ENCODE measurements at regions not wholly inside any gene's neighbourhood (a gene's known extent, or its start where the extent isn't known, plus 50 kb on each side); places are given as distances from the start of the nearest gene placed in this dataset.

GRCh38 chr6:132974122-132974521 lies 159.8 kb downstream of the RPS12 start:
- DNase-seq (ENCODE audit: low spot score), result no peak

GRCh38 chr6:132977413-132977812 lies 163.0 kb downstream of the RPS12 start:
- no peak for DNase-seq (ENCODE audit: low spot score)

GRCh38 chr6:132978685-132979084 lies 164.3 kb downstream of the RPS12 start:
- DNase-seq (ENCODE audit: low spot score), result no peak

- no peak for DNase-seq (ENCODE audit: low spot score)
Observed at GRCh38 chr6:132993738-132994137, 179.4 kb downstream of the RPS12 start.

- no peak for DNase-seq (ENCODE audit: low spot score)
Observed at GRCh38 chr6:132995009-132995408, 180.6 kb downstream of the RPS12 start.

- DNase-seq (ENCODE audit: low spot score), result no peak
Observed at GRCh38 chr6:132995432-132995831, 181.1 kb downstream of the RPS12 start.

- no peak for DNase-seq (ENCODE audit: low spot score)
Observed at GRCh38 chr6:132998418-132998817, 184.0 kb downstream of the RPS12 start.

GRCh38 chr6:133001040-133001565 lies 186.7 kb downstream of the RPS12 start:
- no peak for DNase-seq (ENCODE audit: low spot score)

- no peak for DNase-seq (ENCODE audit: low spot score)
Observed at GRCh38 chr6:133004304-133004884, 190.0 kb downstream of the RPS12 start.

- DNase-seq (ENCODE audit: low spot score), result no peak
Observed at GRCh38 chr6:133012774-133013173, 198.4 kb downstream of the RPS12 start.

- no peak for DNase-seq (ENCODE audit: low spot score)
Observed at GRCh38 chr6:133016631-133017030, 202.3 kb downstream of the RPS12 start.

- DNase-seq (ENCODE audit: low spot score), result no peak
Observed at GRCh38 chr6:133017581-133017980, 203.2 kb downstream of the RPS12 start.

GRCh38 chr6:133026705-133027104 lies 212.3 kb downstream of the RPS12 start:
- DNase-seq (ENCODE audit: low spot score), result no peak

GRCh38 chr6:133033263-133033662 lies 207.9 kb upstream of the EYA4 start:
- DNase-seq (ENCODE audit: low spot score), result no peak

GRCh38 chr6:133034509-133035206 lies 206.5 kb upstream of the EYA4 start:
- no peak for DNase-seq (ENCODE audit: low spot score)

GRCh38 chr6:133040094-133040802 lies 200.9 kb upstream of the EYA4 start:
- DNase-seq (ENCODE audit: low spot score), result peak; percentile 58

GRCh38 chr6:133040803-133041419 lies 200.2 kb upstream of the EYA4 start:
- DNase-seq (ENCODE audit: low spot score), result peak; percentile 80

- DNase-seq (ENCODE audit: low spot score), result no peak
Observed at GRCh38 chr6:133042550-133043120, 198.5 kb upstream of the EYA4 start.

- DNase-seq (ENCODE audit: low spot score), result no peak
Observed at GRCh38 chr6:133046576-133046975, 194.6 kb upstream of the EYA4 start.

- DNase-seq (ENCODE audit: low spot score), result no peak
Observed at GRCh38 chr6:133047065-133047665, 194.0 kb upstream of the EYA4 start.

GRCh38 chr6:133047706-133048105 lies 193.5 kb upstream of the EYA4 start:
- DNase-seq (ENCODE audit: low spot score), result no peak

GRCh38 chr6:133051240-133051639 lies 189.9 kb upstream of the EYA4 start:
- DNase-seq (ENCODE audit: low spot score), result no peak

Measured in hematopoietic multipotent progenitor cell treated with erythropoietin and hydrocortisone succinate and interleukin-3 and kit ligand, for 15 days (in vitro differentiated cells).